ENCODE measurements at regions not wholly inside any gene's neighbourhood (a gene's known extent, or its start where the extent isn't known, plus 50 kb on each side); places are given as distances from the start of the nearest gene placed in this dataset.

GRCh38 chr21:37967036-37967435, 50.8 kb upstream of the KCNJ6 start:
- DNase-seq: no peak

DNA sequence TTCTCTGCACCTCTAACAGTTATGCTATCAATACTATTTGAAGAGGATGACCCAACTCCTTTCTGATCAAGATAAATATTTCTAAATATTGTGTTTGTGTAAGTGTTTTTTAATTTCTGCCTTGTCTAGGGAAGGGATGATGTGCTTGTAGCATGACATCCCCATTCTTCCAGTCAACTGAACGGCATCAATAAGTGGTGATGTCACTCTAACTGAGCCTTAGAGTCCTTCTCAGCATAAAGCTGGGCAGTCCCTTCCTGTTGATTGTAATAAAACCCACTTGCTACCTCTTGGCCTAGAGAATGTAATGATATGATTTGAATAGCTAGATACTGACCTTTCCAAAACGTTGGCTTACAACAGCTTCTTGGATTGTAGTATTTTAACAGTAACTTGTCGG, 52.5 kb upstream of the KCNJ6 start:
- no peak for DNase-seq

DNA sequence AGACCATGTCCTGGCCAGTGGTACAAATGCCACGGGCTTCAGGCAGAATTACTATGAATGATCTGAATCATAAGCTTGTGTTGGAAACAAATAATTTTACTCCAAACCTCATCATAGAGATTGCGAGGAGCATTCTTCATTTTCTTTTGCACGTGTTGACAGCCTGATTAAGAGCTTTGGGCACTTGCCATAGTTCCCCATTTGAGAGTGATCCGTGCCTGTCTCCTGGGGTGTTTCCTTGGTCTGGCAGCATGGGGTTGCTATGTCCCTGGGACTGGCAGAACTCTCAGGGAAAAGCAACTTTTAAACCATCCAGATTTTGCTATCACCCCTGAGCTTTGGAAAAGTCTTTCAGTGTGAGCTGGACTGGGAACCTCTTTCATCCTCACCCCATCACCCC, 54.3 kb upstream of the KCNJ6 start:
- no peak for DNase-seq

GRCh38 chr21:37971390-37971950, 55.2 kb upstream of the KCNJ6 start:
- DNase-seq: no peak

GRCh38 chr21:37974081-37974480, 57.8 kb upstream of the KCNJ6 start:
- DNase-seq: no peak

- DNase-seq: no peak
These were observed 66.5 kb upstream of the KCNJ6 start for GRCh38 chr21:37982496-37983318.

GRCh38 chr21:37983336-37984095, 67.3 kb upstream of the KCNJ6 start:
- DNase-seq: no peak

DNA sequence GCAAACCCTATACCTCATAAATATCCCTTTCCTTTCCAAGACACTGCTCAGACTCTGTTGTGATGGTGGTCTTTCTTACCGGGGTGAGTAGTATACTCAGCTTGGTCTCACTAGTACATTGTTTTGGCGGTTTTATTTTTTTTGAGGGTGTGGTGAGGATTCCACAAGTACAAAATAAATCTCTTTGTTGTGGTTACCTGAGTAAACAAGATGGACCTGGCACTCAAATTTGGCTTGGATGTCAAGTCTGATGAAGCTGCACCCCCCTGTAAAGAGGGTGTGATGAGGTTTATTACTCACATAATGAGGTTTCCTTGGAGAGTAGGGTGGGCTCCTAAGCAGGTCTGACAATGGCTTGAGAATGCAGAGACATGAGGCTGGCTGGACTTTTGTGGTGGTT, 68.2 kb upstream of the KCNJ6 start:
- DNase-seq: no peak

DNA sequence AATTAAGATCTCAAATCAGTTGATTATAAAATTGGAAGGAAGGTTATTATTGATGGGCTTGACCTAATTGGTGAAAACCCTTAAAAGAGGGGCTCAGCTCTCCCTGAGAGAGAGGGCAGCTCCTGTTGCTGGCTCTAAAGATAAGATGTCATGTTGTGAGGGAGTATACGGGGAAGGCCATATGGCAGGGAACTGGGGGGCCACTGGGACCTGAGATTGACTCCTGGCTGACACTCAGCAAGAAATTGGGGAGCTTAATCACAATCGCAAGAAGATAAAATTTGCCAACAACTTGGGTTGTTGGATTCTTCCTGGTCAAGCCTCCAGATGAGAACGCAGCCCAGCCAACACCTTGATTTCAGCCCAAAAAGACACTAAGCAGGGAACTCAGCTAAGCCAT, 69.7 kb upstream of the KCNJ6 start:
- no peak for DNase-seq

DNA sequence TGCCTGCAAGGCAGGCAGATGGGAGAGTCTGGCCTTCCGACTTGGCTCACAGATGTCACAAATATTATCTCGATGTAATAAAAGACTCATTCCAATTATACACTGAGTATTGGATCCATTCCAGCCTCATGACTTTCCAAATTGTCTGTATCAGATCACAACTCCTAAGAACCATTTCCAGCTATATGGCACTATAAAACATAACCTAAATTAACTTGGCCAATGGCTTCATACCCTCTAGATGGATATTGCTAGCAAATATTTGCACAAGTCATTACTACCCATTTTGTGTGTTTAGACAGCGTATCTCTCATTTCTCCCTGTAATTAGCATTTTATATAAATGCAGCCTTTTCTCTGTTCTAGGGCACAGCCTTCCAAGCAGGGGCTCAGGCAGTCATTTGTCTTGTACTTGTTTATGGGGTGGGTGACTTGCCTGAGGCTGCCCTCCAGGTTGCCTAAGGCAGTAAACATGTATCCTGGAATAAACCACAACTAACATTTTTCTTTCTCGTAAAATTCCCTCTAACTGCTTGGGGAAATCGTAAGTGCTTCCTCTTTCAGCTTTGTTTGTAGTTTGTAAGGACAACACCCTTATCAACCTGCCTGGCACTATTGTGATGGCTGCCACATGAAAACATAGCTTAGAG, 70.6 kb upstream of the KCNJ6 start:
- DNase-seq: no peak

DNA sequence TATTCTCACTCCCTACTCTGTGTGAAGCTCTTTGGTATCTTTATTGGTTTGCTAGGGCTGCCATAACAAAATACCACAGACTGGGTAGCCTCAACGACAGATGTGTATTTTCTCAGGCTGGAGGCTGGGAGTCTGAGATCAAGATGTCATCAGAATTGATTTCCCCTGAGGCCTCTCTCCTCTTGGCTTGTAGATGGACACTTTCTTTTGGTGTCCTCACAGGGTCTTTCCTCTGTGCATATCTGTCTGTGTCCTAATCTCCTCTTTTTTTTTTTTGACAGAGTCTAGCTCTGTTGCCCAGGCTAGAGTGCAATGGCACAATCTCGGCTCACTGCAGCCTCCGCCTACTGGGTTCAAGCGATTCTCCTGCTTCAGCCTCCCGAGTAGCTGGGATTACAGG, 71.4 kb upstream of the KCNJ6 start:
- no peak for DNase-seq

DNA sequence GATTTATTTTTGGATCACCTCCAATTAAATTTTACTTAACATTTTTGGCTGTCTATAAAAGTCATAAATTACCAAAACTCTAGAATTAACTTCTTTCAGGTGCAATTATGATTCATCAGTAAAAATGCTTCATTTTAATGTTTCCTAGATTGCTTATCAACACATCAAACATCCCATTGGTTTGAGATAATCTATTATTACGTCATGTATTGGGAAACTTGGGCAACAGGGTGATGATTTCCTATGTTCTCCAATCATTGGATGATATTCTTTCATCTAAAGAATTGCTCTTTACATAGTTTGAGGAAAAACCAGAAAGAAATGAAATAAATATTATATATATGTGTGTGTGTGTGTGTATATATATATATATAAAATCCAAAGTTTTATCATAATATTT, 76.8 kb upstream of the KCNJ6 start:
- no peak for DNase-seq

GRCh38 chr21:37994211-37994610, 78.0 kb upstream of the KCNJ6 start:
- no peak for DNase-seq

DNA sequence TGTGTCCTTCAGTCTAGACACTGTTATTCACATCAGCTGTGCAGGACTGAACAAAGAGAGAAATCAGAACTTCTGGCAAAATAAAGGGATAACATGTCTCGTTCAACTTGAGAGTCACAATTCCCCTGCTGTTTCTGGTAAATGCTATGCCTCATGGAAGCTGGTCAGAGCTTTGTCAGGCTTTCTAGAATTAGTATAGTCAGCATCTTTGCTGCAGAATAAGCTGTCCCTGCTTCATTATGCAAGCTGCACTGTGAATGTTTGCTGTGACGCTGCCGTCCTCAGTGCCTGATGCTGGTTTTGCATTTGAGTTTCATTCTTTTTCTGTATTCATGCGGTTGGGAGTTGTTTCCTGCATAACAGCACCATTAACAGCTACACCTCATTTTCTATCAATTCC, 96.4 kb upstream of the KCNJ6 start:
- DNase-seq: no peak

GRCh38 chr21:38013741-38014140, 97.5 kb upstream of the KCNJ6 start:
- DNase-seq: no peak

GRCh38 chr21:38014298-38014697, 98.0 kb upstream of the KCNJ6 start:
- DNase-seq: no peak

- no peak for DNase-seq
These were observed 111.7 kb upstream of the KCNJ6 start for GRCh38 chr21:38027901-38028498.

- DNase-seq: no peak
These were observed 116.0 kb upstream of the KCNJ6 start for GRCh38 chr21:38032082-38032801.

- DNase-seq: no peak
These were observed 119.8 kb upstream of the KCNJ6 start for GRCh38 chr21:38036016-38036415.

DNA sequence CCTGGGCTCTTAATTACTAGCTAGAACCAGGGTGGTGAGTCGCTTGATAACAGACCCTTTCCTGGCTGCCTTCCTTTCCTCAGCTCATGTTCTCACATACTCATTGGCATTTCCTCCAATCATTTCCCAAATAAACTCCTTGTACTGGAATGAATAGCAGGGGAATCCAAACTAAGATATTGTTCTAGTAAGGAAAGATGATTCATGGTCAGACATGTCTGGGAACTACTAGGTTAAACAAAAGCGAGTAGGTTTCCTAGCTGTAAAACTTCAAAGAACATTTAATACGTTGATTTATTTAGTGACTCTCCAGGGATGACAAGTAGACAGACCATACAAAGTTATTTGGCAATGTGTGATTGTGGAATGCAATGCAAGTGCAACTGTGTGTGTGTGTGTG, 121.2 kb upstream of the KCNJ6 start:
- DNase-seq: no peak

- no peak for DNase-seq
These were observed 123.1 kb upstream of the KCNJ6 start for GRCh38 chr21:38039369-38039768.

- no peak for DNase-seq
These were observed 123.6 kb upstream of the KCNJ6 start for GRCh38 chr21:38039841-38040240.

- DNase-seq: no peak
These were observed 125.2 kb upstream of the KCNJ6 start for GRCh38 chr21:38041493-38041892.
